ENCODE measurements at regions not wholly inside any gene's neighbourhood (a gene's known extent, or its start where the extent isn't known, plus 50 kb on each side); places are given as distances from the start of the nearest gene placed in this dataset.

DNA sequence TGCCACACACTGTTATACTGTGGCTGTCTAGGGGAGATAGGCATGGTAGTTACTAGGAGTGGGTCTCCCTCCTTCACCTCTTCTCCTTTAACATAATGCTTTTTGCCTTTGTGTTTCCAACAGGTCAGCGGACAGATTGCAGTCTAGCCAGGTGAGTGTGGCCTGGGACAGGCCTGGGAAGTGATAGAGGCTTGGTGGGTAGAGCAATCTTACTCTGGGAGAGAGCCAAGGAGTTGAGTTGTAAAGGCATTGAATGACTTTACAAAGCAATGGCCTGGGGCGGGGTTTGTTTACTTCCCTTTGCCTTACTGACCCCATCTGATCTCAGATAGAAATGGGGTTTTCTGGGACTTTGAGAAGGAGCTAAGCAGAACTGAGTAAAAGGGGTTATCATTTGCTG, 51.0 kb upstream of the IKBKE start:
- no peak for TF ChIP-seq CTCF (IDR thresholded peaks at IDR 0.05)
- no peak overlapping the region for H3K27ac Mint-ChIP-seq
- CTCF ChIA-PET: no interaction called here
- peaks cover 6% of the 10 kb centered on the region for H3K4me1 Mint-ChIP-seq
- H3K36me3 Mint-ChIP-seq (ENCODE audit: low read depth): peaks cover 74% of the 10 kb centered on the region
- ATAC-seq (ENCODE audit: low read depth) (no peak), DNase-seq (no peak)
- intact Hi-C loops (cut with micrococcal nuclease): no loop called here
- no peaks in the 10 kb centered on the region for H3K9me3 Mint-ChIP-seq
- POLR2A ChIA-PET: no interaction called here
- no peaks in the 10 kb centered on the region for H3K27me3 Mint-ChIP-seq
- no peak overlapping the region for H3K4me3 Mint-ChIP-seq

GRCh38 chr1:206419783-206420182, 50.5 kb upstream of the IKBKE start:
- Mint-ChIP-seq H3K36me3 (ENCODE audit: low read depth) (peaks cover 70% of the 10 kb centered on the region), H3K27me3 (no peaks in the 10 kb centered on the region), H3K27ac (no peak overlapping the region), H3K4me1 (peaks cover 3% of the 10 kb centered on the region), H3K4me3 (no peak overlapping the region), H3K9me3 (no peaks in the 10 kb centered on the region)
- ChIA-PET CTCF (no interaction called here), POLR2A (no interaction called here)
- no peak for TF ChIP-seq CTCF (IDR thresholded peaks at IDR 0.05)
- intact Hi-C loops (cut with micrococcal nuclease): no loop called here
- no peak for DNase-seq
- ATAC-seq (ENCODE audit: low read depth): no peak

DNA sequence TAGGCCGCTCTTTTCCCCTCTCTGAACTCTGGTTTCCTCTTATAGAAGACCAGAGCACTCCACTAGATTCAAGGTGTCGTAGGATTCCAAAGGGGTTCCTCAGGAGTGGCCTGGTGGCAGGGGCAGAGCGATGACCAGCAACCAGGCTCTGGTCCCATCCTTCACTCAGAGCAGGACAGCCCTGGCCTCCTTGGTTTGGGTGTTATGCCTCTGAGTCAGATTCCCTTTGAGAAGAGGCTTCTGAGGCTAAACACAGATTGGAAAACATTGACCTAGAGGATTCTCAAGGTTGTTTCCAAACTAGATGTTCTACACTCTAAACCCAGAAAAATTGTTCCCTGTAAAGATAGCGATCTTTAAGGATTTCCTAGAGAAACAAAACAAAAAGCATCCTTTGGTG, 49.8 kb upstream of the IKBKE start:
- H3K9me3 Mint-ChIP-seq: no peaks in the 10 kb centered on the region
- ATAC-seq (ENCODE audit: low read depth) (no peak), DNase-seq (no peak)
- no peak for TF ChIP-seq CTCF (IDR thresholded peaks at IDR 0.05)
- no peaks in the 10 kb centered on the region for H3K4me1 Mint-ChIP-seq
- CTCF ChIA-PET: interaction anchor here (0.6 kb wide), 1 partner anchor 434 kb away, joined by 3 read pairs; no protein-coding TSS in a partner anchor
- no peak overlapping the region for H3K27ac Mint-ChIP-seq
- no peak overlapping the region for H3K4me3 Mint-ChIP-seq
- POLR2A ChIA-PET: no interaction called here
- no peaks in the 10 kb centered on the region for H3K27me3 Mint-ChIP-seq
- intact Hi-C loops (cut with micrococcal nuclease): no loop called here
- peaks cover 67% of the 10 kb centered on the region for H3K36me3 Mint-ChIP-seq (ENCODE audit: low read depth)
